ENCODE measurements at regions not wholly inside any gene's neighbourhood (a gene's known extent, or its start where the extent isn't known, plus 50 kb on each side); places are given as distances from the start of the nearest gene placed in this dataset.
A peak's percentile ranks its signal among the peaks of the same experiment; 100 is the strongest.

GRCh38 chr10:117460846-117461765, 81.4 kb upstream of the EMX2 start:
- Histone ChIP-seq H3K27me3 (ENCODE audit: control insufficient read depth in 3 of 3, insufficient read depth in 3 of 3, low read length in 2 of 3) (peaks cover 0 to 3% (median 0%) of the 10 kb centered on the region in 3 donors), H3K9me3 (ENCODE audit: control insufficient read depth in 4 of 4, insufficient read depth in 3 of 4, low read length in 3 of 4) (peaks cover 0 to 6% (median 1%) of the 10 kb centered on the region in 4 donors), H3K4me1 (ENCODE audit: control insufficient read depth in 5 of 5, insufficient read depth in 5 of 5, low read length in 5 of 5) (peaks cover 0 to 3% (median 0%) of the 10 kb centered on the region in 5 donors), H3K9ac (ENCODE audit: insufficient read depth in 1 of 2, low read length in 2 of 2) (no peak overlapping the region), H3K4me3 (no peak overlapping the region), H3K27ac (ENCODE audit: low read depth in 1 of 2, low read length in 1 of 2) (no peak overlapping the region), H3K36me3 (ENCODE audit: control insufficient read depth in 4 of 4, insufficient read depth in 4 of 4, low read length in 4 of 4) (no peaks in the 10 kb centered on the region)
- ATAC-seq (ENCODE audit: insufficient read depth, low FRiP score): no peak
- 89 to 90% methylated on average over 7 of the region's 7 CpGs for WGBS, 2 donors
- TF ChIP-seq CTCF (IDR thresholded peaks at IDR 0.05; ENCODE audit: control extremely low read depth, extremely low read depth): no peak
- no peak for DNase-seq

- ATAC-seq (ENCODE audit: insufficient read depth, low FRiP score) (no peak), DNase-seq (no peak)
- Histone ChIP-seq H3K36me3 (ENCODE audit: control insufficient read depth in 4 of 4, insufficient read depth in 4 of 4, low read length in 4 of 4) (no peaks in the 10 kb centered on the region), H3K4me3 (no peak overlapping the region), H3K4me1 (ENCODE audit: control insufficient read depth in 5 of 5, insufficient read depth in 5 of 5, low read length in 5 of 5) (peaks cover 0 to 3% (median 0%) of the 10 kb centered on the region in 5 donors), H3K27me3 (ENCODE audit: control insufficient read depth in 3 of 3, insufficient read depth in 3 of 3, low read length in 2 of 3) (peaks cover 0 to 3% (median 0%) of the 10 kb centered on the region in 3 donors), H3K9ac (ENCODE audit: insufficient read depth in 1 of 2, low read length in 2 of 2) (peak overlapping the region in 1 of 2 donors; percentile 25), H3K27ac (ENCODE audit: low read depth in 1 of 2, low read length in 1 of 2) (no peak overlapping the region), H3K9me3 (ENCODE audit: control insufficient read depth in 4 of 4, insufficient read depth in 3 of 4, low read length in 3 of 4) (peaks cover 0 to 8% (median 1%) of the 10 kb centered on the region in 4 donors)
- TF ChIP-seq CTCF (IDR thresholded peaks at IDR 0.05; ENCODE audit: control extremely low read depth, extremely low read depth): no peak
- WGBS, 2 donors: 32 to 62% methylated on average over 4 of the region's 4 CpGs
These were observed 83.3 kb upstream of the PDZD8 start for GRCh38 chr10:117458571-117458970.

GRCh38 chr10:117457932-117458331, 82.7 kb upstream of the PDZD8 start:
- Histone ChIP-seq H3K27me3 (ENCODE audit: control insufficient read depth in 3 of 3, insufficient read depth in 3 of 3, low read length in 2 of 3) (peaks cover 0 to 3% (median 0%) of the 10 kb centered on the region in 3 donors), H3K27ac (ENCODE audit: low read depth in 1 of 2, low read length in 1 of 2) (no peak overlapping the region), H3K4me3 (no peak overlapping the region), H3K4me1 (ENCODE audit: control insufficient read depth in 5 of 5, insufficient read depth in 5 of 5, low read length in 5 of 5) (peaks cover 0 to 3% (median 0%) of the 10 kb centered on the region in 5 donors), H3K9ac (ENCODE audit: insufficient read depth in 1 of 2, low read length in 2 of 2) (no peak overlapping the region), H3K36me3 (ENCODE audit: control insufficient read depth in 4 of 4, insufficient read depth in 4 of 4, low read length in 4 of 4) (no peaks in the 10 kb centered on the region), H3K9me3 (ENCODE audit: control insufficient read depth in 4 of 4, insufficient read depth in 3 of 4, low read length in 3 of 4) (peaks cover 0 to 4% (median 0%) of the 10 kb centered on the region in 4 donors)
- DNase-seq (no peak), ATAC-seq (ENCODE audit: insufficient read depth, low FRiP score) (no peak)
- TF ChIP-seq CTCF (IDR thresholded peaks at IDR 0.05; ENCODE audit: control extremely low read depth, extremely low read depth): no peak
- WGBS, 2 donors: 58 to 64% methylated on average over 8 of the region's 8 CpGs

Measured in lung (tissue), 11 donors.